Neural progenitor cell (in vitro differentiated cells): ENCODE measurements at regions not wholly inside any gene's neighbourhood (a gene's known extent, or its start where the extent isn't known, plus 50 kb on each side); places are given as distances from the start of the nearest gene placed in this dataset.

Source experiments
- DNase-seq: peaks from one replicate; pipeline ENCODE4 v3.0.0-alpha.2; 2016; ENCODE audit warnings: low spot score
- H2AFZ ChIP-seq: fragments of 200-600 bp; sonication (generic); replicated peaks from 2 replicates; pipeline ENCODE4 v1.6.1; 2016; ENCODE audit warnings: antibody characterized with exemption
- H3F3A ChIP-seq: fragments of 200-600 bp; sonication (generic); 2 replicates; pipeline ENCODE4 v1.6.1; 2016; ENCODE audit warnings: antibody characterized with exemption, low read depth
- H3K27ac ChIP-seq: fragments of 200-600 bp; sonication (generic); 2 replicates; pipeline ENCODE4 v1.5.1; 2016; ENCODE audit warnings: mild to moderate bottlenecking
- H3K27me3 ChIP-seq: fragments of 200-600 bp; sonication (generic); 2 replicates; pipeline ENCODE4 v1.6.1; 2016; ENCODE audit warnings: mild to moderate bottlenecking, moderate library complexity
- H3K36me3 ChIP-seq: fragments of 200-600 bp; sonication (generic); 2 replicates; pipeline ENCODE4 v1.5.1; 2016
- H3K4me1 ChIP-seq: fragments of 200-600 bp; sonication (generic); 2 replicates; pipeline ENCODE4 v1.6.1; 2016; ENCODE audit warnings: mixed run types
- H3K4me2 ChIP-seq: fragments of 200-600 bp; sonication (generic); 2 replicates; pipeline ENCODE4 v1.6.1; 2016
- H3K4me3 ChIP-seq: fragments of 200-600 bp; sonication (generic); 2 replicates; pipeline ENCODE4 v1.5.1; 2016
- H3K79me2 ChIP-seq: fragments of 200-600 bp; sonication (generic); 2 replicates; pipeline ENCODE4 v1.6.1; 2016; ENCODE audit warnings: low read depth
- H3K9ac ChIP-seq: fragments of 200-600 bp; sonication (generic); 2 replicates; pipeline ENCODE4 v1.6.1; 2016
- H3K9me3 ChIP-seq: fragments of 200-600 bp; sonication (generic); 2 replicates; pipeline ENCODE4 v1.5.1; 2016; ENCODE audit warnings: low read depth
- H4K20me1 ChIP-seq: fragments of 200-600 bp; sonication (generic); 2 replicates; pipeline ENCODE4 v1.6.1; 2016; ENCODE audit warnings: low read depth
- H3K27ac Mint-ChIP-seq: 3 replicates; pipeline ENCODE4 v1.8.0; 2021; ENCODE audit warnings: mixed read lengths
- H3K27me3 Mint-ChIP-seq: 2 replicates; pipeline ENCODE4 v1.8.0; 2022; ENCODE audit warnings: low read depth, mild to moderate bottlenecking, inconsistent platforms, moderate library complexity, mixed read lengths; ENCODE audit not compliant: insufficient read depth
- H3K36me3 Mint-ChIP-seq: 3 replicates; pipeline ENCODE4 v1.8.0; 2021; ENCODE audit warnings: mixed read lengths
- H3K4me1 Mint-ChIP-seq: 3 replicates; pipeline ENCODE4 v1.8.0; 2021; ENCODE audit warnings: mixed read lengths
- H3K4me3 Mint-ChIP-seq: 3 replicates; pipeline ENCODE4 v1.8.0; 2021; ENCODE audit warnings: mild to moderate bottlenecking, moderate library complexity, mixed read lengths
- H3K9me3 Mint-ChIP-seq: 3 replicates; pipeline ENCODE4 v1.8.0; 2020; ENCODE audit warnings: mixed read lengths
- CTCF ChIP-seq: fragments of 200-600 bp; sonication (generic); IDR thresholded peaks from 2 replicates; pipeline ENCODE4 v1.5.1; 2017; ENCODE audit warnings: antibody characterized with exemption, mild to moderate bottlenecking
- EZH2 ChIP-seq: fragments of 200-600 bp; sonication (generic); IDR thresholded peaks from 2 replicates; pipeline ENCODE4 v1.6.1; 2017; ENCODE audit warnings: antibody characterized with exemption, mild to moderate bottlenecking, moderate library complexity
- EZH2phosphoT487 ChIP-seq: fragments of 200-600 bp; sonication (generic); IDR thresholded peaks from 2 replicates; pipeline ENCODE4 v1.6.1; 2017; ENCODE audit warnings: antibody characterized with exemption

- no peak overlapping the region for H3K9ac ChIP-seq
- no peak overlapping the region for H3K4me3 Mint-ChIP-seq
- H3K9me3 ChIP-seq = no peaks in the 10 kb centered on the region
- no peak overlapping the region for H3K4me3 ChIP-seq
- no peaks in the 10 kb centered on the region for H3K36me3 Mint-ChIP-seq
- H3K9me3 Mint-ChIP-seq = no peaks in the 10 kb centered on the region
- no peaks in the 10 kb centered on the region for H3K79me2 ChIP-seq
- H2AFZ ChIP-seq = peak overlapping the region; percentile 6
- H3K27ac ChIP-seq = no peak overlapping the region
- DNase-seq = no peak
- no peak overlapping the region for H3K4me2 ChIP-seq
- H3K4me1 ChIP-seq = no peaks in the 10 kb centered on the region
- H4K20me1 ChIP-seq = no peaks in the 10 kb centered on the region
- H3K27me3 ChIP-seq = no peaks in the 10 kb centered on the region
- H3K27me3 Mint-ChIP-seq = peaks cover 2% of the 10 kb centered on the region
- no peaks in the 10 kb centered on the region for H3K4me1 Mint-ChIP-seq
- no peaks in the 10 kb centered on the region for H3K36me3 ChIP-seq
- no peaks in the 10 kb centered on the region for H3F3A ChIP-seq
- H3K27ac Mint-ChIP-seq = no peak overlapping the region
- TF ChIP-seq EZH2phosphoT487 (no peak), EZH2 (no peak), CTCF (no peak)
Measured at GRCh38 chr18:1875219-1875618, 696.1 kb downstream of the METTL4 start.

GRCh38 chr18:1884623-1885022, 686.7 kb downstream of the METTL4 start:
- H3K9ac ChIP-seq = no peak overlapping the region
- Mint-ChIP-seq H3K27ac (no peak overlapping the region), H3K36me3 (no peaks in the 10 kb centered on the region), H3K4me3 (no peak overlapping the region), H3K27me3 (no peaks in the 10 kb centered on the region), H3K4me1 (peaks cover 12% of the 10 kb centered on the region), H3K9me3 (no peaks in the 10 kb centered on the region)
- no peaks in the 10 kb centered on the region for H3K4me1 ChIP-seq
- DNase-seq = no peak
- no peaks in the 10 kb centered on the region for H4K20me1 ChIP-seq
- H3F3A ChIP-seq = no peaks in the 10 kb centered on the region
- no peak overlapping the region for H3K4me3 ChIP-seq
- TF ChIP-seq CTCF (no peak), EZH2phosphoT487 (no peak), EZH2 (no peak)
- H3K36me3 ChIP-seq = no peaks in the 10 kb centered on the region
- no peak overlapping the region for H2AFZ ChIP-seq
- H3K79me2 ChIP-seq = no peaks in the 10 kb centered on the region
- no peaks in the 10 kb centered on the region for H3K9me3 ChIP-seq
- no peak overlapping the region for H3K27ac ChIP-seq
- H3K4me2 ChIP-seq = no peak overlapping the region
- H3K27me3 ChIP-seq = no peaks in the 10 kb centered on the region

DNA sequence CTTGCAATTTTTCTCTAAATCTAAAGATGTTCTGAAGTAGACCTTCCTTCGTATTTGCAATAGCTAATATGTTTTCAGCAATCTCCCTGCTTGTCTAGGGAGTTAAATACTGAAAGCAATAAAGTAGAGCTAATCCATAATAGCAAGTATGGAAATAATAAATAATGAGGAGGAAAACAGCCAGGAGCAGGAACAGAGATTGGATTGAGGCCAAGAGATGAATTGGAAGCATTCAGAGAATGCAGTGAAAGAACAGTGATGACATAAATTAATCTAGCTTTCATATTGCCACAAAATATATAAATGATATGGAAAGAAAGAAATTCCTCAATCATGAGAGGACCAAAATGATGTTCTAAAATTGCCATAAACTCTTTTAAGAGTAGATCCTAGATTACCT, 679.7 kb downstream of the METTL4 start:
- Histone ChIP-seq H3K9ac (no peak overlapping the region), H2AFZ (no peak overlapping the region), H3K4me1 (peaks cover 18% of the 10 kb centered on the region), H3K79me2 (no peaks in the 10 kb centered on the region), H4K20me1 (no peaks in the 10 kb centered on the region), H3K27ac (no peak overlapping the region), H3K4me2 (no peak overlapping the region), H3K36me3 (no peaks in the 10 kb centered on the region), H3K27me3 (no peaks in the 10 kb centered on the region), H3K4me3 (no peak overlapping the region), H3F3A (no peaks in the 10 kb centered on the region), H3K9me3 (no peaks in the 10 kb centered on the region)
- Mint-ChIP-seq H3K4me1 (peaks cover 15% of the 10 kb centered on the region), H3K9me3 (no peaks in the 10 kb centered on the region), H3K36me3 (no peaks in the 10 kb centered on the region), H3K27me3 (no peaks in the 10 kb centered on the region), H3K27ac (no peak overlapping the region), H3K4me3 (no peak overlapping the region)
- DNase-seq = no peak
- no peak for TF ChIP-seq EZH2
- TF ChIP-seq CTCF = no peak
- TF ChIP-seq EZH2phosphoT487 = no peak

DNA sequence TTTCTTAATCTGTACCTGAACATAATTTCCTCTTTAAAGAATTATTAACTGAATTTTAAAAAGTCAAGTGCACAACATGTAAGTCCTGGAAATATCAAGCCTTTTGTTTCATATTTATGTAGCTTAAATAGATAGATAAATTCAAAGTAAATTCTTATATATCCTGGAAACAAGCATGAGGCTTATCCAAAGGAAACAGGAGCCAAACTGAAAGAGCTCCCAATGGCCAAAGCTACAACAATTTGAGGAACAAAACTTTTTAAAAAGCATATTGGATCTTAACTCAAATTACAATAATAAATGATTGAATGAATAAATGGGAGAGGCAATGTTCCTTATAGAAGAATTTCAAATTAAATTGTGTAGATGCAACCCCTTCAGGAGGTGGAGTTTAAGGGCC, 679.1 kb downstream of the METTL4 start:
- no peaks in the 10 kb centered on the region for H3K27me3 ChIP-seq
- H3K9me3 ChIP-seq = no peaks in the 10 kb centered on the region
- H3K36me3 ChIP-seq = no peaks in the 10 kb centered on the region
- peaks cover 18% of the 10 kb centered on the region for H3K4me1 ChIP-seq
- no peak for DNase-seq
- H3K4me3 Mint-ChIP-seq = no peak overlapping the region
- H3K79me2 ChIP-seq = no peaks in the 10 kb centered on the region
- H3K27ac ChIP-seq = no peak overlapping the region
- no peak overlapping the region for H3K4me3 ChIP-seq
- H3F3A ChIP-seq = no peaks in the 10 kb centered on the region
- H3K27me3 Mint-ChIP-seq = no peaks in the 10 kb centered on the region
- peaks cover 15% of the 10 kb centered on the region for H3K4me1 Mint-ChIP-seq
- H3K9me3 Mint-ChIP-seq = no peaks in the 10 kb centered on the region
- no peak overlapping the region for H2AFZ ChIP-seq
- no peak overlapping the region for H3K27ac Mint-ChIP-seq
- no peak for TF ChIP-seq EZH2
- TF ChIP-seq EZH2phosphoT487 = no peak
- TF ChIP-seq CTCF = no peak
- H4K20me1 ChIP-seq = no peaks in the 10 kb centered on the region
- H3K4me2 ChIP-seq = no peak overlapping the region
- no peaks in the 10 kb centered on the region for H3K36me3 Mint-ChIP-seq
- no peak overlapping the region for H3K9ac ChIP-seq
